Mucosa of descending colon (tissue), 3 donors: ENCODE measurements at regions not wholly inside any gene's neighbourhood (a gene's known extent, or its start where the extent isn't known, plus 50 kb on each side); places are given as distances from the start of the nearest gene placed in this dataset.
"Not testable (repeated sequence)": the region's sequence is repeated elsewhere in the genome, so short reads cannot be mapped to it uniquely, and the experiment has no call there.

ENCODE experiments used
- ATAC-seq: fragments of 200-7000 bp; cut with Tn5 transposase; one replicate; pipeline ENCODE4 v1.9.1; 2020; ENCODE audit warnings: mild to moderate bottlenecking, moderate library complexity
- DNase-seq, 3 donors: peaks; one replicate each; pipeline ENCODE4 v3.0.0-alpha.2; 2020
- H3K36me3 ChIP-seq: fragments of 200-600 bp; one replicate; pipeline ENCODE4 v1.8.0; 2021; ENCODE audit warnings: low read depth, mild to moderate bottlenecking
- H3K4me1 ChIP-seq: fragments of 200-600 bp; one replicate; pipeline ENCODE4 v1.8.0; 2021; ENCODE audit warnings: low read depth, mild to moderate bottlenecking
- H3K4me3 ChIP-seq: fragments of 200-600 bp; one replicate; pipeline ENCODE4 v1.8.0; 2021; ENCODE audit warnings: mild to moderate bottlenecking
- H3K9me3 ChIP-seq: fragments of 200-600 bp; one replicate; pipeline ENCODE4 v1.8.0; 2021; ENCODE audit warnings: mild to moderate bottlenecking
- intact Hi-C, 2 donors: fragments of 100-400 bp; cut with DNase I in 1 of 2; cut with micrococcal nuclease in 1 of 2; formaldehyde crosslinking; loops; one replicate each; pipeline versions ENCODE4 v1.11.0 to v1.11.1; 2022; cut with DNase I, micrococcal nuclease
- TF ChIP-seq, protein P1 (sequence below): fragments of 200-600 bp; IDR thresholded peaks from one replicate; pipeline ENCODE4 v1.8.0; 2022; ENCODE audit warnings: antibody characterized with exemption, mild to moderate bottlenecking
- donor health status: DM: no; HTN: no; CAD: no; lungs with moderate emphysema.
- donor health status: DM: no; HTN: no; CAD: no.
- donor health status: DM: no; HTN: yes; CAD: no.

DNA sequence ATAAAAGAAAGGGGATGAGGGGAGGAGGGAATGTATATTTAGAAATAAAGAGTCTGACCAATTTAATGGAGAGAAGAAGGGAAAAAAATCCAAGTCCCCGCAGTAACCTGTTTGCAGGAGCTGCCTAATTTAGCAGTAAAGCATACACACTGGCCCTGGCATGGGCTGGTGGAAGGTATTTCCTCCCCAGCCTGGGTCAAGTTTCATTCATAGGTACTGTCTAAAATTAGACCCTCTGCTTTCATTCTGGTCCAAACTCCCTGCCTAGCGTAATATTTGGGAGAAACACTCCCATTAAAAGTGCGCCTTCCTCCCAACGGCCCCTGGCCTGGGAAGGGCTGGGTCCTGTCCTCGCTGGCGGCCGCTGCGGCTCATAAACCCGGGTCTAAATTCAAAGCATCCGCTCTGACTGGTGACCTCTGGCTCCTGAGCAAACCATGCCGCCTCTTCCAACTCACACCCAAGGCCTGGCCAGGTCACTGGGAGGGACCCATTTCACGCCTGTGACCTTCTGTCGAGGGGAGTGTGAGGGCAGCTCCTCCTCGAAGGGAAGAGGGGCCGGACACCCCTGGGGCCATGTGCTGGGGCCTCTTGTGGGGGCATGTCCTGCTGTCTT lies 123.2 kb downstream of the FGF18 start:
- Histone ChIP-seq H3K4me3 (no peak overlapping the region), H3K9me3 (no peaks in the 10 kb centered on the region), H3K36me3 (no peaks in the 10 kb centered on the region), H3K4me1 (no peaks in the 10 kb centered on the region)
- TF ChIP-seq, protein P1, sequence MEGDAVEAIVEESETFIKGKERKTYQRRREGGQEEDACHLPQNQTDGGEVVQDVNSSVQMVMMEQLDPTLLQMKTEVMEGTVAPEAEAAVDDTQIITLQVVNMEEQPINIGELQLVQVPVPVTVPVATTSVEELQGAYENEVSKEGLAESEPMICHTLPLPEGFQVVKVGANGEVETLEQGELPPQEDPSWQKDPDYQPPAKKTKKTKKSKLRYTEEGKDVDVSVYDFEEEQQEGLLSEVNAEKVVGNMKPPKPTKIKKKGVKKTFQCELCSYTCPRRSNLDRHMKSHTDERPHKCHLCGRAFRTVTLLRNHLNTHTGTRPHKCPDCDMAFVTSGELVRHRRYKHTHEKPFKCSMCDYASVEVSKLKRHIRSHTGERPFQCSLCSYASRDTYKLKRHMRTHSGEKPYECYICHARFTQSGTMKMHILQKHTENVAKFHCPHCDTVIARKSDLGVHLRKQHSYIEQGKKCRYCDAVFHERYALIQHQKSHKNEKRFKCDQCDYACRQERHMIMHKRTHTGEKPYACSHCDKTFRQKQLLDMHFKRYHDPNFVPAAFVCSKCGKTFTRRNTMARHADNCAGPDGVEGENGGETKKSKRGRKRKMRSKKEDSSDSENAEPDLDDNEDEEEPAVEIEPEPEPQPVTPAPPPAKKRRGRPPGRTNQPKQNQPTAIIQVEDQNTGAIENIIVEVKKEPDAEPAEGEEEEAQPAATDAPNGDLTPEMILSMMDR, result no peak
- intact Hi-C loops, result no loop called here
- DNase-seq, result no peak
- no peak for ATAC-seq

DNA sequence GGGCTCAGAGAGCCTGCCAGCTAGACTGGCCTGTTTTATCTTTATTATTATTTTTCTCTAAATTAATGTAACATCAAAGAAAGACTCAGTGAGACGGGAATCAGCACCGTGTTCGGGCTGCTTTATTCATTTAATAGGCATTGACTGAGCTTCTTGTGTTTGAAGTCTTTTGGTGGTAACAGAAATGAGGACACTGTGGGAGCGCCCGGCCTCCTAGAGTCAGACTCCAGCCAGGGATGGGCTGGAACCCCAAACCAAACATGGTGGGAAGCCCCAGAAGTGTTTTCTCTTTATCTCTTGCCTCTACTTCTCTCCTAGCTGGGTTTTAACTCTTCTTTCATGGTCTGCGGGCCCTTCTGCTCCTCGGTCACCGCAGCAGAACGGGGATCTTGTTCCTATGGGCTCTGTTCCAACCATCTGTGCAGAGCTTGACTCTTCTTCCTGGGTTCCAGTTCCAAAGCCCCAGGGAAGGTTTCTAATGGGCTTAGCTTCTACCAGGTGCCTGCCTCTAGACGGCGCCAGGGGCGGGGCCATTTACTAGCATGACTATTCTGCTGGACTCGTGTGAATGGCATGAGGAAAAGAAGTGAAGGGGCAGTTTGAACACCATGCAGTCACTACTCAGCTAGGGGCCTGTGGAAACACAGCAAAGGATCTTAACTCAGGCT lies 123.8 kb downstream of the FGF18 start:
- TF ChIP-seq, protein P1, result no peak
- no peak overlapping the region for H3K4me3 ChIP-seq
- intact Hi-C loops, result no loop called here
- H3K9me3 ChIP-seq, result no peaks in the 10 kb centered on the region
- no peaks in the 10 kb centered on the region for H3K4me1 ChIP-seq
- H3K36me3 ChIP-seq, result no peaks in the 10 kb centered on the region
- DNase-seq, result no peak
- no peak for ATAC-seq

DNA sequence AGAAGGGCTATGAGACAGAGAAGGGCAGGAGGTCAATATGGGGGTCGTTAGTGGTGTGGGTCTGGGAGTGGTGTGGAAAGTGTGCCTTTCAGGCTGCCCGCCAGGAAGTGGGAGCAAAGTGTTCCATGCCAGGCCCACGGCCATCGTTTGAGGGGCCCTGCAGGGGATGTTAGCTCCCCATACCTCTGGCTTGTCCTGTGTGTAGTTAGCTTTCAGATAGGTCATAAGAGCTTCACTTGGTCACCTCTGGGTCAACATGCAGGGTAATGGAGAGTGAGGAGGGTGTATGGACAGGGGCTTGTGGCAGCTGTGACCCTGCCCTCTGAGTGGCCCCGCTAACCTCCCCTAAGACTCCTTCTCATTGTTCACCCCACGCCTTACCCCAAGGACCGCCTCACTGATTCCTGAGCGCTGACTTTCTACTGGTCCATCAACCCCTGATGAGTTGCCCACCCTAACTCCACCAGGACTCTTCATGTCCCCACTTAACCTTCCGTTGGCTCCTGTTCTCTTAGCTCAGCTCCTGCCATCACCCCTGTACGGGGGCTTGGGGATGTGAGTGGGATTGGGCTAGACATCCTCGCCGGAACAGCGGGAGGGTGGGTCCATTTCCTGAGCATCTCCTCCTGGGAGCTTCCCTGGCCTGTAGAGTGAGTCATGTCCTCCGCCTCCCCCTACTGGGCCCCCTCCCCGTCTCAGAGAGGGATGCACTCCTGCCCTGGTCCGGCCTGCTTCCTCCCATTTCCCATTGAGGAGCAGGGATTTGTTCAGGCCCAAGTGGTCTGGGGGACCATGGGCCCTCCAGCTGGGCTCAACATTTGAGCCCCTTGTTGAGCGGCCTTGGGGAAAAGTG lies 125.7 kb downstream of the FGF18 start:
- ATAC-seq, result no peak
- Histone ChIP-seq H3K36me3 (no peaks in the 10 kb centered on the region), H3K4me3 (no peak overlapping the region), H3K4me1 (no peaks in the 10 kb centered on the region), H3K9me3 (no peaks in the 10 kb centered on the region)
- intact Hi-C loops, result no loop called here
- TF ChIP-seq, protein P1, result no peak
- DNase-seq, result no peak

DNA sequence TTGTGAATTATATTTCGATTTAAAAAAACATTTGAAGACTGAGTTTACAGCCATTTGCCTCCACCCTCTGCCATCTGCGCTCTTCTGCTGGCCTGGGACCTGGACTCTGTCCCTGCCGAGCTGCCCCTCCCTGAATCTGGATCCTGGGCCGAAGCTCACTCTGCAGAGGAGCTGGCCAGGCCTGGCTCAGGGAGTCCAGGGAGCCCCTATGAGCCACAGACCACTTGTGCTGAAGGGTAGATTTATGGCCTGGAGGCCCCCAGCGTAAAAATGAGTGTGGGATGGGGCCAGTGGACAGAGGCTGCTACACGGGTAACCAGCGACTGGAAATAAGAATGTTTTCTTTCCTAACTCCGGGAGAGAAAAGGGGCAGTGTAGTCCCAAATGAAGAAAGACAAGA lies 129.8 kb downstream of the FGF18 start:
- Histone ChIP-seq H3K36me3 (no peaks in the 10 kb centered on the region), H3K9me3 (no peaks in the 10 kb centered on the region), H3K4me1 (no peaks in the 10 kb centered on the region), H3K4me3 (no peak overlapping the region)
- TF ChIP-seq, protein P1, result no peak
- intact Hi-C loops, result no loop called here
- ATAC-seq, result peak; percentile 74
- DNase-seq, result peak in 2 of 3 donors; percentile 41 to 57

DNA sequence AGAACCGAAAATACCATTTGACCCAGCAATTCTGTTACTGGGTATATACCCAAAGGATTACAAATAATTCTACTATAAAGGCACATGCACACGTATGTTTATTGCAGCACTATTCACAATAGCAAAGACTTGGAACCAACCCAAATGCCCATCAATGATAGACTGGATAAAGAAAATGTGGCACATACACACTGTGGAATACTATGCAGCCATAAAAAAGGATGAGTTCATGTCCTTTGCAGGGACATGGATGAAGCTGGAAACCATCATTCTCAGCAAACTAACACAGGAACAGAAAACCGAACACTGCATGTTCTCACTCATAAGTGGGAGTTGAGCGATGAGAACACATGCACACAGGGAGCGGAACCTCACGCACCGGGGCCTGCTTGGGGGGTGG lies 134.4 kb downstream of the FGF18 start:
- H3K4me1 ChIP-seq, H3K9me3 ChIP-seq, intact Hi-C loops, H3K4me3 ChIP-seq, ATAC-seq, DNase-seq, H3K36me3 ChIP-seq: not testable (repeated sequence)

DNA sequence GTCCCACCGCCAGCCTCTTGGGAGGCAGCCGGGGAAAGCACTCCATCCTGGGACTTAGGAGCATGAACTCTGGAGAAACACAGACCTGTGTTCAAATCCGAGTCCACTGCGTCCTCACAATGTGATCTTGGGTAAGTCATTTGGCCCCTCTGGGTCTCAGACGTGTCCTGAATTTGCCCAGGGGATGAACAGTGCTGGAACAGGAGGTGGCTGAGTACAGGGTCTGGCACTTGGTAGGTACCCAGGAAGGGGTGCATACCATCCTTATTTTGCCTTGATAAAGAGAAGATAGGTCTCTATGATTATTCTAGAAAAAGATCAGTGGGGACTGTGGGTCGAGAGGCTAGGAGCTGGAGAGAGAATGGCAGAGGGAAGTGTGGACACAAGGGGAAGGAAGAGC lies 135.7 kb downstream of the FGF18 start:
- ATAC-seq, result no peak

More for the DNA sequence above, 135.7 kb downstream of the FGF18 start:
- DNase-seq, result no peak
- TF ChIP-seq, protein P1, result no peak
- H3K36me3 ChIP-seq, result no peaks in the 10 kb centered on the region
- intact Hi-C loops, result no loop called here
- H3K4me1 ChIP-seq, result no peaks in the 10 kb centered on the region
- H3K4me3 ChIP-seq, result no peak overlapping the region
- H3K9me3 ChIP-seq, result no peaks in the 10 kb centered on the region
